IMR-90 (cell line): ENCODE measurements at regions not wholly inside any gene's neighbourhood (a gene's known extent, or its start where the extent isn't known, plus 50 kb on each side); places are given as distances from the start of the nearest gene placed in this dataset.
A peak's percentile ranks its signal among the peaks of the same experiment; 100 is the strongest.

ENCODE experiments used
- ATAC-seq: fragments of 200-7000 bp; cut with Tn5 transposase; 2 replicates; pipeline ENCODE4 v1.9.1; 2020; ENCODE audit warnings: low read depth, mild to moderate bottlenecking, moderate library complexity
- BruUV-seq: library from RNA; stranded (reverse); fragments of 400-500 nt; replicated peaks from 2 replicates; lab custom pipeline; 2021; lab: Mats Ljungman, UMichigan
- CTCF ChIA-PET: fragments of 300-600 bp; formaldehyde crosslinking; extraction: SDS; loops from one replicate; lab custom pipeline; 2021; ENCODE audit warnings: antibody characterized with exemption; lab: Yijun Ruan, JAX
- POLR2A ChIA-PET: fragments of 300-600 bp; sonication (Branson Sonifier 250); formaldehyde crosslinking; loops from one replicate; lab custom pipeline; 2022; ENCODE audit warnings: antibody characterized with exemption; ENCODE audit not compliant: unreplicated experiment; lab: Charles Lee
- DNase-seq: peaks from one replicate; pipeline ENCODE4 v3.0.0; 2013
- H2AFZ ChIP-seq: replicated peaks from 2 replicates; pipeline ENCODE3; 2013; ENCODE audit warnings: low read length, mild to moderate bottlenecking; ENCODE audit not compliant: poor library complexity
- H2AK5ac ChIP-seq: 2 replicates; pipeline ENCODE4 v1.6.1; 2013; ENCODE audit warnings: low read depth, low read length, inconsistent platforms
- H2AK9ac ChIP-seq: replicated peaks from 2 replicates; pipeline ENCODE3; 2013; ENCODE audit warnings: mild to moderate bottlenecking, low read depth, low read length, moderate library complexity; ENCODE audit not compliant: poor library complexity
- H2BK120ac ChIP-seq: 2 replicates; pipeline ENCODE4 v1.6.1; 2013; ENCODE audit warnings: low read depth, low read length, inconsistent platforms
- H2BK15ac ChIP-seq: 3 replicates; pipeline ENCODE4 v1.6.1; 2013; ENCODE audit warnings: low read depth, low read length, inconsistent platforms
- H2BK20ac ChIP-seq: 2 replicates; pipeline ENCODE4 v1.6.1; 2013; ENCODE audit warnings: low read depth, mild to moderate bottlenecking, inconsistent platforms, low read length, moderate library complexity
- H2BK5ac ChIP-seq: 2 replicates; pipeline ENCODE4 v1.6.1; 2013; ENCODE audit warnings: mild to moderate bottlenecking, low read depth, low read length, inconsistent platforms; ENCODE audit not compliant: poor library complexity, severe bottlenecking
- H3K14ac ChIP-seq: replicated peaks from 2 replicates; pipeline ENCODE4 v1.6.1; 2013; ENCODE audit warnings: low read depth, low read length, inconsistent platforms
- H3K18ac ChIP-seq: 2 replicates; pipeline ENCODE4 v1.6.1; 2013; ENCODE audit warnings: low read depth, low read length, control low read depth
- H3K23ac ChIP-seq: 2 replicates; pipeline ENCODE4 v1.6.1; 2013; ENCODE audit warnings: low read depth, low read length, inconsistent platforms
- H3K27ac ChIP-seq: 2 replicates; pipeline ENCODE4 v1.5.1; 2013; ENCODE audit warnings: mild to moderate bottlenecking, control low read depth, low read length; ENCODE audit not compliant: insufficient read depth
- H3K27me3 ChIP-seq: 2 replicates; pipeline ENCODE4 v1.6.1; 2013; ENCODE audit warnings: low read length; ENCODE audit not compliant: control insufficient read depth, insufficient read depth
- H3K36me3 ChIP-seq: 2 replicates; pipeline ENCODE4 v1.6.1; 2013; ENCODE audit warnings: low read length, mixed read lengths; ENCODE audit not compliant: control insufficient read depth, insufficient read depth
- H3K4ac ChIP-seq: 2 replicates; pipeline ENCODE4 v1.6.1; 2013; ENCODE audit warnings: low read depth, low read length, inconsistent platforms
- H3K4me1 ChIP-seq: 2 replicates; pipeline ENCODE4 v1.6.1; 2013; ENCODE audit warnings: low read length, mixed read lengths; ENCODE audit not compliant: control insufficient read depth, insufficient read depth
- H3K4me2 ChIP-seq: 2 replicates; pipeline ENCODE4 v1.6.1; 2013; ENCODE audit warnings: low read depth, mild to moderate bottlenecking, control low read depth, low read length, moderate library complexity
- H3K4me3 ChIP-seq: 2 replicates; pipeline ENCODE4 v1.5.1; 2013; ENCODE audit warnings: low read depth, mild to moderate bottlenecking, control low read depth, low read length, moderate library complexity; ENCODE audit not compliant: insufficient read depth
- H3K56ac ChIP-seq: 2 replicates; pipeline ENCODE4 v1.6.1; 2013; ENCODE audit warnings: low read length, inconsistent platforms; ENCODE audit not compliant: insufficient read depth; ENCODE audit errors: extremely low read depth
- H3K79me1 ChIP-seq, 2 experiments: 2 replicates each; pipeline ENCODE4 v1.6.1; 2013; ENCODE audit warnings: low read length in 2 of 2, inconsistent platforms in 1 of 2, low read depth in 1 of 2
- H3K9ac ChIP-seq: 2 replicates; pipeline ENCODE4 v1.6.1; 2013; ENCODE audit warnings: low read depth, low read length, control low read depth
- H3K9me1 ChIP-seq: 2 replicates; pipeline ENCODE4 v1.6.1; 2013; ENCODE audit warnings: low read length, inconsistent platforms; ENCODE audit not compliant: insufficient read depth
- H3K9me3 ChIP-seq: 2 replicates; pipeline ENCODE4 v1.6.1; 2013; ENCODE audit warnings: low read length; ENCODE audit not compliant: control insufficient read depth, insufficient read depth
- H4K20me1 ChIP-seq: 2 replicates; pipeline ENCODE4 v1.6.1; 2013; ENCODE audit warnings: low read length, inconsistent platforms; ENCODE audit not compliant: insufficient read depth
- H4K5ac ChIP-seq: 2 replicates; pipeline ENCODE4 v1.6.1; 2013; ENCODE audit warnings: mild to moderate bottlenecking, low read depth, low read length, control low read depth
- H4K8ac ChIP-seq, 2 experiments: 2 replicates each; pipeline ENCODE4 v1.6.1; 2013; ENCODE audit warnings: low read depth in 2 of 2, low read length in 2 of 2, control low read depth in 1 of 2, inconsistent platforms in 1 of 2
- H4K91ac ChIP-seq: 2 replicates; pipeline ENCODE4 v1.6.1; 2013; ENCODE audit warnings: low read depth, low read length, inconsistent platforms; ENCODE audit not compliant: insufficient read depth
- FOS ChIP-seq: fragments of 150-350 bp; IDR thresholded peaks from 2 replicates; pipeline ENCODE4 v1.6.1; 2016; ENCODE audit warnings: low read depth, low read length
- MAFK ChIP-seq: IDR thresholded peaks from 2 replicates; pipeline ENCODE4 v1.6.1; 2012; ENCODE audit warnings: low read depth, low read length, improper control_type of control experiment
- MAZ ChIP-seq: IDR thresholded peaks from 2 replicates; pipeline ENCODE4 v1.6.1; 2012; ENCODE audit warnings: low read depth, mild to moderate bottlenecking, low read length, improper control_type of control experiment, moderate library complexity, borderline replicate concordance
- MXI1 ChIP-seq: IDR thresholded peaks from 2 replicates; pipeline ENCODE4 v1.6.1; 2012; ENCODE audit warnings: low read depth, mild to moderate bottlenecking, low read length, moderate library complexity, borderline replicate concordance
- RAD21 ChIP-seq: IDR thresholded peaks from 2 replicates; pipeline ENCODE4 v1.6.1; 2012; ENCODE audit warnings: low read length, improper control_type of control experiment
- WGBS, 2 experiments: methylation state at CpG; one replicate each; pipeline versions ENCODE4 v1.1.5 to v1.1.7; 2013; ENCODE audit warnings: missing lambda C conversion rate in 2 of 2; ENCODE audit not compliant: insufficient read length in 1 of 2; ENCODE audit errors: extremely low coverage in 2 of 2; 5-methylcytosine and 5-hydroxymethylcytosine counted together
- dilution Hi-C: fragments of 300-500 bp; cut with HindIII; formaldehyde crosslinking; loops from one replicate; pipeline ENCODE4 v1.14.3; 2018; ENCODE audit warnings: low sequenced_read_pairs; ENCODE audit not compliant: unreplicated experiment
- in situ Hi-C: fragments of 300-500 bp; cut with MboI; formaldehyde crosslinking; loops from 3 replicates; pipeline ENCODE4 v1.14.3; 2019; ENCODE audit warnings: low sequenced_read_pairs, inconsistent platforms, mixed read lengths
- intact Hi-C: fragments of 100-400 bp; cut with micrococcal nuclease; formaldehyde crosslinking; loops from 2 replicates; pipeline ENCODE4 v1.10.0; 2022

GRCh38 chrX:3461397-3462165, 115.1 kb upstream of the MXRA5 start:
- Histone ChIP-seq H3K23ac (no peak overlapping the region), H4K8ac (no peak overlapping the region), H4K91ac (no peak overlapping the region), H4K20me1 (no peaks in the 10 kb centered on the region), H3K14ac (no peak overlapping the region), H2BK5ac (no peak overlapping the region), H3K9ac (no peak overlapping the region), H3K9me3 (0 out of 2 replicates have a peak, but pooled peaks cover 3% of the 10 kb centered on the region), H3K27me3 (no peaks in the 10 kb centered on the region), H3K36me3 (no peaks in the 10 kb centered on the region), H3K4me2 (peak overlapping the region; percentile 45), H2AK9ac (no peak overlapping the region), H3K4ac (no peak overlapping the region), H2AFZ (no peak overlapping the region), H3K18ac (no peak overlapping the region), H3K4me3 (no peak overlapping the region), H2BK15ac (no peak overlapping the region), H4K5ac (no peak overlapping the region; the same call in 1 of the 2 replicates), H3K79me1 (no peaks in the 10 kb centered on the region), H3K4me1 (no peaks in the 10 kb centered on the region), H3K9me1 (no peaks in the 10 kb centered on the region), H2BK120ac (no peak overlapping the region), H2BK20ac (no peak overlapping the region), H2AK5ac (no peak overlapping the region), H3K56ac (no peak overlapping the region), H3K27ac (no peak overlapping the region)
- ChIA-PET CTCF (no interaction called here), POLR2A (no interaction called here)
- intact Hi-C loops (no loop called here), in situ Hi-C loops (no loop called here), dilution Hi-C loops (no loop called here)
- TF ChIP-seq MXI1 (no peak), MAFK (no peak), MAZ (no peak), FOS (no peak), RAD21 (no peak)
- ATAC-seq, result no peak
- no TSS peak for BruUV-seq
- DNase-seq, result peak; percentile 8
- 56% methylated on average over 3 of the region's 12 CpGs; no CpG with 5 or more reads in 1 of the 2 experiments for WGBS, 2 experiments
